Activated CD4-positive, alpha-beta T cell treated with anti-CD3 and anti-CD28 coated beads for 4 hours (primary cell): ENCODE measurements at regions not wholly inside any gene's neighbourhood (a gene's known extent, or its start where the extent isn't known, plus 50 kb on each side); places are given as distances from the start of the nearest gene placed in this dataset.

Experiments used
- DNase-seq, 2 donors: peaks; one replicate each; pipeline ENCODE4 v3.0.0-alpha.2; 2020

DNA sequence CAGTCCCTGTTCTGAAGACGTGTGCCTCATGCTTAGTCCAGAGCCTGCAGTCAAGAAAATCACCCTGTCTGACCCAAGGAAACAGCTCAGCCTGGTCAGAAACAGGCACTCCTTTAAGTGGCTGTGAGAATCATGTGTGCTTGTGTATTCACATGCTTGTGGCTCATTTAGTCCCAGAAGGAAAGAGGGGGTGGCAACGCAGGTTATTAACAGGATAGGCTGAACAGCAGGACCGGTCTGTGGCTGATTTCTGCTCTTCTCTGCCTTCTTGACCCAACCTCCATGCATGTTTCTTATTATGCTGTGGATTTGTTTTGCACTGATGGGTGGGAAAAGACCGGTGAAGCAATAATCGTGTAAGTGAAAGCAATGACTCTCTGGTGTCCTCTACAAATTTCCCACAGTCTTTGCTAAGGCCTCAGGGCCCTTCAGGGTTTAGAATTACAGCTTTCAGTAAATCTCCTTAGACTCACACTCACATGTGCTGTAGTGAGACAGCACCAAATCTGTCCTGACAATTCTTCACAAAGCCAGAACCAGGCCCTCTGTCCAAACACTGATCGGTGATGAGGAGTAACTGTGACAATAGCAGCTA lies 288.1 kb downstream of the ETS1 start:
- DNase-seq, result no peak

DNA sequence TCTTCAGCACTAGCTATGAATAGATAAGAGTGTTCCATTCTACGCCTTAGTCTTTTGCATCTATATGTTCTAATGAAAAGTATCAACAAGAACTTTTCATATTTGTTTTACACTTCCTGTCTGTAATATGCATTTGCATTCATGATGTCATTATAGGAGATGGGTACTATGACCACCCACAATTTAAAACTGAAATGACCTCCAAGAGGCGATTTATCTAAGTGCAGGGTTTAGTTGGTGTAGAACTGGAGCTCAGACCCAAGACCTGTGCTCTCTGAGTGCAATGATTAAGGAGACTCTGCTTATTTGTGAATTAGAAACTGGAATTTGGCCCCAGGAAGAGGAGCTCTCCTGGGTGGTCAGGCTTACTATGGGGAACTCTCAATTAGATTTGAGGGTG lies 289.1 kb downstream of the ETS1 start:
- DNase-seq, result no peak

DNA sequence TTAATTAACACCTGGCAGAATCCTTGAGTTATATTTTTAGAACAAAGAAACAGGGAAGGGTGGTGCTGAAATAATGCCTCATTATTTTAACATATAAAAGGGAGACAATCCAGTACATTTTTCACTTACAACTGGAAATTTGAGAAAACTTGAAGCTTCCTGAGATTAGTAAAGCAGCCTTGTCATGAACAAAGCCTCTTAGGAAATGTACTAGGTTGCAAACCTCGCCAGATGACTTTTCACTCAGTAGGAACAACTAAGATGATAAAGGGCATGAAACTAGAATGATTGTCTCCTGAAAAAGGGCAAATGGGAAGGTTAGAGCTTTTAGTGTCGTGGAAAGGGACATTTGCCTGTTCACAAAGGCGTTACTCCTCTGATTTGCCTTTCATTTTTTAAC lies 289.6 kb downstream of the ETS1 start:
- DNase-seq, result no peak

DNA sequence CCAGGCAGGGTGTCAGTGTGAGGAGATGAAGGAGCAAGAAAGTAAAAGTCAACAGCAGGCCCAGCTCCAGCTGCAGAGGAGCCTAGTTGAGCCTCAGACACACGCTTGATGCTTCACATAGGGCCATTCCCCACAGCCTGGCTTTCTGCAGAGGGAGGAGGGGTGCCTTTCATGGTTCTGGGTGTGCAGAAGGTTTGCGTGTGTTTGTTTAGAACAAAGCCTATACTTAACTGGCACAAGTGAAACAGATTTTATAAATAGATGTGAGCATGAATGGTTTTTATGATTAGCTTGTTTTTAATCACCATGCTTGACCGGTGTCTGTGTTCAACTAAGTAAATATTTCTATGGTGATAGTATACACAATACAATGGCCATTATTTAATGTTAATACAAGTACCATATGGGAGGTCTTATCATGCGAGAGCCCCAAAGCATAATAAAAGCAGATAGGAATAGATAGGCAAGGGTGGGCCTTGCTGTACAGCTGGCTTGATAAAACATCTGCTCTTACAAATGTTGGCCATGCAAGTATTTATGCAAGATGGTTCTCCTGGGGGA lies 290.2 kb downstream of the ETS1 start:
- no peak for DNase-seq

DNA sequence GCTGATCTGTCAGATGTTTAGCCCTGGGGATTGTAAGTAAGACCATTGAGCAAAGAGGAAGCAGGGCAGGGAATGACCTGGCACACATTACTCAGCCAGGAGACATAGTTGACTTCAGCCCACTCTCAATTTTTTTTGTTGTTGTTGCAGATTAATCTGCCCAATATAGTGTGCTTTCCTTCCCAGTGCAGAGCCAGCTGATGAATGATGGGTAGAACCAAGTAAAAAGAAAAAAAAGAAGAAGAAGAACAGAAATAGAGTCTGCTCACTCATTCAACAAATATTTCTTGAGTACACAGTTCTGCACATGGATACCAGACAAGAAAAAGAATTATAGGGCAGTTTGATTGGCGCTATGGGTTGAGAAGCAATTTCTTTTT lies 292.7 kb downstream of the ETS1 start:
- no peak for DNase-seq

DNA sequence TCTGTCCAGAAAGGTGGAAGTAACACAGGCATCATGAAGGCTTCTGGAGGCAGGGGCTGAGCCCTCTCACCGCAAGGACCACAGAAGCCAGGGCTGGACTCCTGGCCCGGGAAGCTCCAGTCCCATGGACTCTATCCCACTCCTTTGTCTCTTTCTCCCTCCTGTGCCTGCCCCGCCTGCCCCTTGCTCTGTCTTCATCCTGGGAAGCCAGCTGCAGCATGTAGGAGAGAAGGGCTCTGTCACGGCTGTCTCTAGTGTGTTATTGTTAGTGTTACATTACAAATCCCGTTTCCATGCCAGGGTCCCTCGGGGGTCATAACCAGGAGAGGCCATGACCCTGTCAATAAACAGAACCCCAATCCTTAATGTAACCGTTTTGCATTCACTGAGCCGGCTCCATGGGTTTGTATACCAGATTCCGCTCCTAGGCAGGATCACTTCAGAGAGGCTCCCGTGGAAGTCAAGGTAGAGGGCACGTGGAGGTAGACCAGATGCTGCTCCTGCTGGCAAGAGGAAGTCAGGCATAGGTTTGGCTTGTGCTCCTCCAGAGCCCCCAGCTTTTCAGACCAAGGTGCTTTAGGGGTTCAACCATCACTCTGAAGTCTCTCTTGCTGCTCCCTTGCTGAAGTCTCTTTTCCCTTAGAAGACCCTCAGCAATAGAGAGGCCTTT lies 293.2 kb downstream of the ETS1 start:
- DNase-seq, result no peak

DNA sequence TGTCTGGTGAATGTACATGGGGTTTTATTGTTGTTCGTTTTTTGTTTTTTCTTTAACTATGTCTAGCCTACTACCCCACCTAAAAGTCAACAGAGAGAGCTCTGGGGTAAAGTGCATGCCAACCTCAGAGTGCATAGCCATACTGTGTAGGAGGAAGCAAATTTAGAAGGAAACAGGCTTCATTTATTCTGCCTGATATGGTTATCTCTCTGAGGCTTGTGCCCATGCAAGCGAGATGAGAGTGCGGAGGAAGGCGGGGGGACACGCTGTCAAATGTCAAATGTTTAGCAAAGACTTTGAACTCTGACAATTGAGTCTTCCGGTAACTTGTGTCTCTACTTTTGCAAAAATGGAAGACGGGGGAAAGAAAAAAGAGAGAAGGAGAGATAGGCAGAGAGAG lies 295.5 kb downstream of the ETS1 start:
- DNase-seq, result peak; percentile 71

DNA sequence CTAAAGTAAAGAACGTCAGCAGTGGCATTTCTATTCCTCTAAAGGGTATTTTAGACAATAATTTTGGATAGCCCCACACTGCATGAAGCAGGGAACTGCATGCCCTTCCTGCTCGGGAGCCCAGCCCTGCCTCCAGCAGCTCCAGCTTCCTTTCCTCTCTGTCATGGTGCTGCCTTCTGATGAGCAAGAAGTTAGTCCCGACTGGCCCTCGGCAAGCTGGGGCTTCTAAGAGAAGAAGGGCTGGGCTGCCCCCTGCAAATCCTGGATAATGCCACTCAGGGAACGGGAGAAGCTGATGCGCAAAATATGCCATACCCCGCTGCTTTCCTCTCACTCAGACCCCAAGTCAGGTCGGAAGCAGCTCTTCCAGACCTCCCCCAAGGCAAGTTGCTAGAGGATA lies 296.4 kb downstream of the ETS1 start:
- no peak for DNase-seq

DNA sequence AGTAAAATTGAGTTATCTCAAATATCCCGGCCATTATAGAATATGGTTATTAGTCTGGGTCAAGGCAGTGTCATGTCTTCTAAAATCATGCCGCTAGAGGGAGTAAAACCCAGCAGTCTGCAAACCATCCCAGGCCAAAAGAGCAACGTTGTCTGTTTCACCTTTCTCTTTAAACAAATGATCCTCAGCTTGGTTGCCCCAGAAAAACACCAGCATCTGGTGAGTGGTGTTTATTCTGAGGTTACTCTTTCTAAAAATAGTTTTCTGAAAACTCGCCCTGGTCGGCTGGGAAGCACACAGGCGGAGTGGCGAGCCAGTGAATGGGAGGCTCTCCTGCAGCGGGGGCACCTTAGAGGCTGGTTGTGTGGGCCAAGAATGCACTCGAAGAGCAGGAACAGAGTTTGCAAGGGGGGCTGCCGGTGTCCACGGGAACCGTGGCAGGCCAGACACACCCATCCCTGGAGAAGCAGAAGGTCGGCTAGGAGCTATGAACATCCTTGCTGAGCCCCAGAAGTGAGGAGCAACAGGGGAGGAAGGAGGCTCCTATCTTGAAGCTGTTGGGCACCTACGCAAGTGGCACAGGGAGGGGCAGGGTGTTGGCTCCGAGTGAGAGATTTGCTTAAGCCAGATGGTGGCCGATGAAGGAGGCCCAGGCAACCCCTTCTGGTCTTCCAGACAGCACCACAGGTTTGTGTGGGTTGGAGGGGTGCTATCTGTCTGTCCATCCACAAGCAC lies 297.1 kb downstream of the ETS1 start:
- peak; percentile 64 to 79 for DNase-seq

DNA sequence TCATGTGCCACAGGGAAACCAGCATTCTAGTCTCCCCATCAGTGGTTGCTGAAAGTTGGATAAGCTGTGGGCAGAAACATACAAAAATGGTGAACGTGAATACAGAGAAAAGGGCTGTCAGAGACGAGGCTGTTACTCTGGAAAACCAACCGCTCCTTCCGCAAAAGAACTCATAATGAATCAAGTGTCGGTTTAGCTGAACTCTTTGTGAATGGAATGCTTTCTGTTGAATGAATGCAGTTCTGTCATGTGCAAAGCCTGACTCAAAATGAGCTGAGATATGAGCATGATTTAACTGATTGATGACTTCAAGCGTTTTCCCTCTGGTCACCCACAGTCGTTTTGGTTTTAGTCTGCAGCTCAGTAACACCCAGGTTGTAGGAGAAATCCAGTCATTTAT lies 298.3 kb downstream of the ETS1 start:
- no peak for DNase-seq

DNA sequence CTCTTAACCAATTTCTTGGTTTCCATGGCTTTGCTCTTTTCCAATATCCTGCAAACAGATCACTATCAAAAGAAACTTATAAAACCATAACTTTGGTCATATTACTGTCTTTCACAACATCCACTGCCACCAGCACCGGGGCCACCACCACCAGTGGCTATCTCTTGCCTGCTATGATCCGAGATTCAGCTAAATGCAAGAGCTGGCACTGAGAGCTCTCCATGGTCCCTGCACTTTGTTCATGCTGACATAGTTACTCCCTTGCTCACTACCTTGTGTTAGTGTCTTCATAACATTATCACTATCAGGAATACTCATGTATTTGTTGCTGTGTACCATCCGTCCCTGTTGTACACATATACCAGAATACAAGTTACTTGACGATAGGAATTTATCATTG lies 299.0 kb downstream of the ETS1 start:
- no peak for DNase-seq

DNA sequence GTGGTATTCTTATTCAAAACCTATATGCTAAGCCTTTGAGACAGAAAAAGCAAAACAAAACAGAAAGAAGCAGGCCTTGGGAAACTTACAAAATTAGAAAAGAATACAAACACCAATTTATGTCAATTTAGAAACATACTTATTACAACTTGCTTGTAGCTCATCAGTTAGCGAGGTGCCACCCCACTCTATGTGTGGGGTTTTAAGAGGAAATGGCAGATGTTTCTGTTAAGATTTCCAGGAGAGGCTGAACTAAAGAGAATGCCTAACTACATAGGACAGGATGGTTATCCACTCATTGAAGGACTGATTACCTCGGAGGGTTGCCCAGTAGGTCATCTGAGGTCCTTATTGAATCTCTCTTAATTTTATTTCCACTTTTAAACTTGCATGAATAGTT lies 302.0 kb downstream of the ETS1 start:
- no peak for DNase-seq

DNA sequence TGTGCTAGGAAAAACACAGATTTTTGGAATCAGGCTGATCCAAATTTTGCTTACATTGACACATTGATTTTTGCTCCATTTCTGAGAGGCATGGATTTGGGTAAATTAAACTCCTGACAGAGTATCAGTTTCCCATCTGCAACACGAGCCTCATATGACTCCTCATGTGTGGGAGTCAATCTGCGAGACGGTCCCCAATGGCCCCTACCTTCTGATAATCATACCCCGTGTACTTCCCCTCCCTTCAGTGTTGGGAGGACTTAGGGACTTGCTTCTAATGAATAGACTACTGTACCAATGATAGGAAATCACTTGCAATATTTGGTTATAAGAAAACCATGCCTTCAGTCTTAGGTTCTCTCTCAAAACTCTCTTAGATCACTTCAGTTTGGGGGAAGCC lies 302.7 kb downstream of the ETS1 start:
- DNase-seq, result no peak

DNA sequence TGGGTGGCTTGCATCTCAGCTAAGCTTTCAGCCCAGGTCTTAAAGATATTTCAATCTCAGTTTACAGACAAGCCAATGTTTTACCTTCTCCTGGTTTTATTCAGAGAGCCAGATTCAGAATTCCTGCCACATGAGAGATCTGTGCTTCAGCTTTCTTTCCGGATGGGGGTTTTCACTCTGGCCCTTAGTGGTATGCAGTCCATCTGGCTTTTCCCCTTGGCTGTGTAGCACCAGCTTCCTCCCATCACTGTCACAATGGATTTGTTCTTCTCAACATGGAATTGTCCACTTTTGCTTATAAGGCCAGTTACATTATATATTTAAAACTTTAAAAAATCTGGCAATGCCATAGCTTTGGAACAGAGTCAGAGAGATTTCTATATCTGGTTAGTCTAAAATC lies 303.9 kb downstream of the ETS1 start:
- no peak for DNase-seq

DNA sequence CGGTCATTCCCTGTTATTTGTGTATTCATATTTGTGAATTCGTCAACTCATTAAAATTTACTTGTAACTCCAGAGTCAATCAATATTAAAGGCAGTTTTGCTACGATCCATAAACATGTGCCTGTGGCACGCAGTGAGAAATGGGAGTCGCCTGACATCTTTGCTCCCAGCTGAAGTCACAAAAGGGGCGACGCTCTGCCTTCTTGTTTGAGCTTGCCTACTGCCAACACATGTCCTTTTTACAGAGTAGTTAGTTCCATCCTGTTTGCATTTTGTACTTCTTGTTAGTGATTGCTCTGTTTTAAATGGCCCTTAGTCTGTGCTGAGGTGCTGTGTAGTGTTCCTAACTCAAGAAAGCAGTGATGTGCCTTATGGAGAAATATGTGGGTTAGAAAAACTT lies 305.3 kb downstream of the ETS1 start:
- DNase-seq, result no peak

DNA sequence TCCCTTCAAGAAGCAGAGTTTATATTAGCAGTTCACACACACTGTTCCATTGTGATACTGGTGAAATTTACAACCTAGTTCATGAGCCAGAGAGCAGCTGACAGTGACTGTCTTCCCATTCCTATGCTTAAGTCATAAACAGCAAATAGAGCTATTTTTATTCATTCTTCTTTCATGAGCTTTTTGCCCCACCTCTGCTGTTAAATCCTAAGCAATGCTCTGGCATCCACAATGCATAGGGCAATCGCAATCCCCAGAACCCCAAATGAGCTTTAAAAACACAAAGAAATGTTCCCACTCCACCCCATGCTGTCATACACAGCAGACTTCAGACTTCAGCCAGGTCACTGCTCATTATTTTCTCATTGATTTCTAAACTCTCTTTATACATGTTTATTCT lies 307.5 kb downstream of the ETS1 start:
- no peak for DNase-seq

DNA sequence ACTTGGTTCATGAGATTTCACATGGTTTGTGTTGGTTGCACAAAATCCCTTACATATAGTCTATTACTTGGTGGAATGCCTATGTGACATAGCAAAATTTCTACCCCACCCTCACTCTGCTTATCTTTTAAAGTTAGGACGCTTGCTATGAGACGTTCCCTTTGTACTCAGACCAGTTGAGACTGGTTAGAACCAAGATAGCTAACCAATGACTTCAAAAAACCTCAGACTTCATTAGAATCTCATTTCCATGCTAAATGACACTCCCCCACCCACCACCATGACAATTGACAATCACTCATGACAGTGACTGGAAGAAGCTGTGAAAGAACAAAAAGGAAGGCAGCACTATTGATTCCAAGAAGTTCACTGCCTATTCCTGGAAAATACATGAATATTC lies 313.6 kb downstream of the ETS1 start:
- no peak for DNase-seq

DNA sequence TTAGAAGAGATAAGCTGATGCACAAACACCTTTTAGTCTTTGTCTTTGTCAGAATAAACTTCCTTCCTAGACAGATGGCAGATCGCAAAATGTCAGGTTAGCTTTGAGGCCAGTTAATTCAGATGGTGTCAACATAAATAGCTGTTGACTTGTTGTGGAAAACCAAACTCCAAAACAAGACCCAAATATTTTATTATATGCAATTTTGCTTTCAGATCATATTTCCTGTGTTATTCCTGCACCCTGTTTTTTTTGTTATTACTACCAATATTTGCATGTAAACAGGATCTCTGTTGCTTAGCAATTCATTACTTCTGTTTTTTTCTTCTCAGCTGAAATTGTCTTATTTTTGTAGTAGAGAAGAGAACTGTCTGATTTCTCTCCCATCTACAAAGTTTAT lies 316.0 kb downstream of the ETS1 start:
- no peak for DNase-seq

DNA sequence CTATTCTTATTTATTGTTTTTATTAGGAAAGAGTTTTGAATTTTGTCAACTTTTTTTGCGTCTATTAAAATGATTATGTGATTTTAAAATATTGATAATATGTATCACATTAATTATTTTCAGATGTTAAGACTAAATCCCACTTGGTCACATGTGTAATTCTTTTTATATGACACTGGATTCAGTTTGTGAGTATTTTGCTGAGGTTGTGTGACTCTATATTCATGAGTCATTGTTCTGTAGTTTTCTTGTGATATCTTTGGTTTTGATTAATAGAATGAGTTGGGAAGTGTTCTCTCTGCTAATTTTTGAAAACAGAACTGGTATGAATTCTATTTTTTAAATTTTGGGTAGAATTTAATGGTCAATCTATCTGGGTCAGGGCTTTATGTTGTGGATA lies 317.9 kb downstream of the ETS1 start:
- no peak for DNase-seq

DNA sequence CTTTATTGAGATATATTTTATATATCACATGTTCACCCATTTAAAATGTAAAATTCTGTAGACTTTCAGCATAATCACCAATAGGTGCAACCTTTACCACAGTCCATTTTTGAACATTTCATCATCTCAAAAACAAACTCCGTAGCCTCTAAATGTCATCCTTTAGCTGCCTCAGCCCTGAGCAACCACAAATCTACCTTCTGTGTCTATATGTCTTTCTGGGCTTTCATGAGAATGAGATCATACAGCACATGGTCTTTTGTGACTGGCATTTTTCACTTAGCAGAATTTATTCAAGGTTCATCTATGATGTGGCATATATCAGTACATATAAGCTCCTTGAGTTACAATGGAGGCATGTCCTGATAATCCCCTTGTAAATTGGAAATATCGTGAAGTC lies 320.5 kb downstream of the ETS1 start:
- DNase-seq, result no peak

DNA sequence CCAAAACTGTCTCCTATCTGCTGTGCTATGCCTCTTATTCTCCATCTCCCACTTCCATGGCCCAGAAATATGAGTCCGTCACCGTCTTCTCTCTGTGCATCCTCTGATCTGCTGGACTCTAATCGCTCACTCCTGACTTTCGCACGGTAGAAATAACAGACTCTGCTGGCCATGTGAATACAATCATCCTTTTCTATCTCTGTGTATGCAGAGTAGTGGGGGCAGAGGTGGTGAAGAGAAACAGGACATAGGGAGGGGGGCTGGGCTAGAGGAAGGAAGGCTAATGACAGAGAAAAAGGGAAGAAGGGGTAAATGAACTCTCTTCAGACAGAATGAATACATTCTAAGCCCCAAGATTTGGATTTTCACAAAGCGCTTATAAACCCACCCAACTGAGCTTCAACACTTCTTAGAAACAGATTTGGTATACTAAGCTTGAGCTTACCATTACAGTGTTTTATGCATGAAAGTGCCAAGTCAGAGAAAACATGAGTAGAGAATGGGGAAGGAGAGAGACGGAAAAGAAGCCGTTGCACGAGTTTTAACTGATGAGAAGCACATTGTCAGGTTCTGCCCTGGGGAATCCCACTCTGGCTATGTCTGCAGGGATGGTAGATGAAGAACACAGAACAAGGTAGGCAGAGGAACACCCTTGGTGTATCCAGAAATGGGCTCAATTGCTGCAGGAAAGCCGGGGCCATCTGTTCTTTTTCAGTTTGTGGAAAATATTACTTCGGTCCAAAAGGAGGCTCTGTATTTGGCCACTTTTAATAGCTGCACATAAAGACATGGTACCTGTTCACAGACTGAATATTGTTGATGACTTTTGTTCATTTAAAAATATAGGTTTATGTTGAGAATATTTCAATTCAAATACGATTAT lies 324.7 kb downstream of the ETS1 start:
- DNase-seq, result no peak

DNA sequence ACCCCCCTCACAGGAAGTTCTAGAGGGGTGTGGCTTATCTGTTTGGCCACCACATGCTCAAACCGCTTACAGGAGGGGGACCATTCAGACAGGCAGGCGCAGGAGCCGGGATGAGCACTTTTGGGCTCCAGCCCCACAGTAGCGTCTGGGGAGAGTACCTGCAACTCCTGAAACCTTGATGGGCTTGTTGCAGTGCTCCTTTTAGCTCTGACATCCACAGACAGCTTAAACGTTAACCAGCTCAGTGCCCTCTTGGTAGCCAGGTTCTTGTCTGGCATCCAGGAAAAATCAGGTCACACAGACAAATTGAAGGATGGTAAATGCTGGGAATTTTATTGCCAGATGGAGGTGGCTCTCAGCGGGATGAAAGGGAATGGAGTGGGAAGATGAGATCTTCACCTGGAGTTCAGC lies 326.3 kb downstream of the ETS1 start:
- no peak for DNase-seq

DNA sequence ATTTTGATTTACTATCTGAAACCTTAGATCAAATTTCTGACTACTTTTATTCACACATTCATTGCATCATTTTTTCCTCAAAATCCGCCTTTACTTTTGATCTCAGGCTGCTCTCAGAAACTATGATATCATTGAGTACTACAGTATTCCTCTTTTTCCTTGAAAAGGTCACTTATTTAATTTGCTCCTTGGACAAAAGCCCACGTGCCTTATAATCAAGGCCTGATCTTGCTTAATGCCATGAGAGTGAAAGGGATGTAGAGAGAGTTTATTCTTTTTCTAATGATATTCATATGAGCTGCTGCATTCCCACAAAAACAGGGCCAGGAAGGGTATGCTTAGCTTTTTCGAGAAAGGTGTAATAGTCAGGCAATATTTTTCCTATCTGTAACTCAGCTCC lies 327.0 kb downstream of the ETS1 start:
- DNase-seq, result no peak
